ENCODE measurements at regions not wholly inside any gene's neighbourhood (a gene's known extent, or its start where the extent isn't known, plus 50 kb on each side); places are given as distances from the start of the nearest gene placed in this dataset.
"Not testable (repeated sequence)": the region's sequence is repeated elsewhere in the genome, so short reads cannot be mapped to it uniquely, and the experiment has no call there.

- H3K9me3 Mint-ChIP-seq, result peaks cover 0 to 5% (median 0%) of the 10 kb centered on the region in 7 donors
- no peaks in the 10 kb centered on the region for H3K36me3 Mint-ChIP-seq
- DNase-seq (no peak), ATAC-seq (ENCODE audit: low read depth in 2 of 2) (no peak)
- H3K4me3 Mint-ChIP-seq, result no peak overlapping the region
- H3K27ac Mint-ChIP-seq, result no peak overlapping the region
- H3K27me3 Mint-ChIP-seq, result peaks cover 15 to 26% (median 16%) of the 10 kb centered on the region in 3 donors
- H3K4me1 Mint-ChIP-seq, result no peaks in the 10 kb centered on the region
These were observed 76.5 kb upstream of the IRX4 start for GRCh38 chr5:1959231-1959630.

DNA sequence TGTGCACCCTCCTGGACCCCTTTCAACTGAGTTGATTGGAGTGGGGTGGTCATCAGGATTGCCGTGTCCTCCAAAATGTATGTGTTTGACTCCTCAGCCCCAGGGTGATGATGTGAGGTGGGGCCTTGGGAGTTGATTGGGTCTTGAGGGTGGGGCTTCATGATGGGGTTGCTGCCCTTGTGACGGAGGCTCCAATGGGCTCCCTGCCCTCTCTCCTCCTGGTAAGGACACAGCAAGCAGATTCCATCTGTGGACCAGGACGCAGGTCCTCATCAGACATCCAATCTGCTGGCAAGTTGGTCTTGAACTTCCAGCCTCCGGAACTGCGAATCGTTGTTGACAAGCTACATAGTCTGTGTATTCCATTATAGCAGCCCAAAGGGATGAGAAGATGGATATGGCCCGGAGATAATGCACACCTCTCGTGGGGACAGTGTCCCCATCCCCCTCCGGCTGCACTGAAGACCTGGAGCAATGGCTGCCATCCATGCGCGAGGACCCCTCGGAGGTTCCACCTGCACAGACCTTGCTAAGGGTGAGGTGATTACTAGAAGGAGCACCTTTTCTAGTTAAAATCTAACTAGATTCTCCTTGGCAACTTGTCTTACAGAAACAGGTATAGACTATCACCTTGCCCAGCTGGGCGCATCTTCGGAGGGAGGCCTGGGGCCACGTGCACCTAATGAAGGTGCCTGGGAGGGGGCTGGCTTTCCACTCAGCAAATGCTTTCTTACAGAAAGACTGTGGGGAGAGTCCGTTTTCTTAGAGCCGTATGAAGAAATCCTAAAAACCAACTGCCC is 75.7 kb upstream of the IRX4 start:
- no peak overlapping the region for H3K27ac Mint-ChIP-seq

DNA sequence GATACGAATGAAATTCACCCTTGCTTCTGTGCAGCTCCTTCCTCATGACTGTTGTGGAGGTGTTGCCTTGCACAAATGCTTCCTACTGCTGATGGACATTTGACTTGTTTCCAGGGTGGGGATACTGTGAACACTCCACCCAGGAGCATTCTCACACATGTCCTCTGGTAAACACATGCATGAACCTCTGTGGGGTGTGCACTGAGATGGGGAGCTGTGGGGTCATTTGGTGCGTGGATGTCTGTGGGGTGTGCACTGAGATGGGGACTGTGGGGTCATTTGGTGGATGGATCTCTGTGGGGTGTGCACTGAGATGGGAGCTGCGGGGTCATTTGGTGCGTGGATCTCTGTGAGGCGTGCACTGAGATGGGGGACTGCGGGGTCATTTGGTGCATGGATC is 72.9 kb upstream of the IRX4 start:
- peaks cover 20 to 57% (median 37%) of the 10 kb centered on the region in 3 donors for H3K27me3 Mint-ChIP-seq
- no peak overlapping the region for H3K27ac Mint-ChIP-seq
- no peak for ATAC-seq (ENCODE audit: low read depth in 2 of 2)
- H3K4me1 Mint-ChIP-seq, result no peaks in the 10 kb centered on the region
- DNase-seq, result no peak
- peaks cover 0 to 2% (median 0%) of the 10 kb centered on the region in 7 donors for H3K9me3 Mint-ChIP-seq
- no peaks in the 10 kb centered on the region for H3K36me3 Mint-ChIP-seq
- H3K4me3 Mint-ChIP-seq, result no peak overlapping the region

More for the DNA sequence above, 75.7 kb upstream of the IRX4 start:
- Mint-ChIP-seq H3K27me3 (peaks cover 13 to 32% (median 16%) of the 10 kb centered on the region in 3 donors), H3K9me3 (peaks cover 0 to 5% (median 0%) of the 10 kb centered on the region in 7 donors), H3K4me1 (no peaks in the 10 kb centered on the region), H3K36me3 (no peaks in the 10 kb centered on the region), H3K4me3 (no peak overlapping the region)
- DNase-seq, result no peak
- ATAC-seq (ENCODE audit: low read depth in 2 of 2), result no peak

- not testable (repeated sequence) for H3K9me3 Mint-ChIP-seq; ATAC-seq (ENCODE audit: low read depth in 2 of 2); DNase-seq; H3K4me3 Mint-ChIP-seq; H3K36me3 Mint-ChIP-seq; H3K4me1 Mint-ChIP-seq; H3K27ac Mint-ChIP-seq
- peaks cover 17 to 59% (median 45%) of the 10 kb centered on the region in 3 donors for H3K27me3 Mint-ChIP-seq
These were observed 71.0 kb upstream of the IRX4 start for GRCh38 chr5:1953710-1954109.

DNA sequence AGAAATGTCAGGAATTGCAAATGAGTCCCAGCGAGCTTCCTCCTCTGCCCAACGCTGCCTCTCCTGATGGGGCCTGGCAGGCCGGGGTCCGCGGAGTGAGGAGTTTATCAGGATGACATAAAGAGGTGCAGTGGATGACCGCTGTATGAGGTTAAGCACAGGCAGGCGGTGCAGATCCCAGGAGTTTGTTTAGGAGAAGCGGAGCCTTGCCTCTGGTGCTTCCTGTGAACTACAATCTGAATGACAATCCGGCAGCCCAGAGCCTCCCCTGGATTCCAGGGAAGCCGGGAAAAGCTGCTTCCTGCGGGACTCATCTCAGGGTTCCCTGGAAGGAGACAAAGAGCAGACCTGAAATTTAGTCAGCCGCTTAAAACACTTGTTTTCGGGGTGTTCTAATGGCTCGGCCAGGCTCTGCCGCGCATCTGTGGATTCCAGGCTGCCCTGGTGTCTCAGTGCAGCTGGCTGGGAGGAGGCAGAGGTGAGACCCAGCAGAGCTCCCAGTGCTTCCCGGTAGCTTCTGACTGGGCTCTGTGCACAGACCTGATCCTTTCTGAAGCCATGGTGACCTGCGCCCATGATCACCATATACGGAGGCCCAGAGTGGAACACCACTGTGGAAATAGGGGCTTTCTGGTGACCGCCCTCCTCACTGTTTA is 69.8 kb upstream of the IRX4 start:
- Mint-ChIP-seq H3K4me3 (no peak overlapping the region), H3K27ac (no peak overlapping the region), H3K9me3 (peaks cover 0 to 2% (median 0%) of the 10 kb centered on the region in 7 donors), H3K4me1 (peaks cover 0 to 3% (median 0%) of the 10 kb centered on the region in 3 donors), H3K27me3 (peaks cover 21 to 52% (median 45%) of the 10 kb centered on the region in 3 donors), H3K36me3 (no peaks in the 10 kb centered on the region)
- ATAC-seq (ENCODE audit: low read depth in 2 of 2) (no peak), DNase-seq (no peak)

DNA sequence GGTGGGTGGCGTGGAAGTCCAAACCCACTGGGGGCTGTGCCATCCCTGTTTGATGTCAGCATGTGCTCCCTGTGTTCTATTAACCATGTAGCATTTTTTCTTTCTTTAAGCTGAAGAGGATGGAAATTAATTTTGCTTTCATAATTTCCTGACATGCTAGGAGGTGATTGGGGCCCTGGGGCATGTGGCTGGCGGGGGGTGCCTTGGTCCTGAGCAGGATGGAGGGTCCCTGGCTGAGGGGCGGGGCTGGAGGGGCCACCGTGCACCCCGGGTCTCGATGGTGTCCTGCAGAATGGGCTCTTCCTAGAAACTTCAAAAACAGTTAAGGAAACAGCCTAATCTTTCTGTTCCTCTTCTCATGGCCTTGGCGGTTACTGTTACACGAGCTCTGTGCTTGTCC is 69.3 kb upstream of the IRX4 start:
- H3K36me3 Mint-ChIP-seq, result no peaks in the 10 kb centered on the region
- peaks cover 0 to 3% (median 0%) of the 10 kb centered on the region in 3 donors for H3K4me1 Mint-ChIP-seq
- no peak for ATAC-seq (ENCODE audit: low read depth in 2 of 2)
- no peak overlapping the region for H3K4me3 Mint-ChIP-seq
- DNase-seq, result no peak
- H3K27ac Mint-ChIP-seq, result no peak overlapping the region
- H3K27me3 Mint-ChIP-seq, result peaks cover 21 to 53% (median 50%) of the 10 kb centered on the region in 3 donors
- peaks cover 0 to 2% (median 0%) of the 10 kb centered on the region in 7 donors for H3K9me3 Mint-ChIP-seq

- Mint-ChIP-seq H3K36me3 (no peaks in the 10 kb centered on the region), H3K9me3 (peaks cover 0 to 2% (median 0%) of the 10 kb centered on the region in 7 donors), H3K4me1 (peaks cover 0 to 3% (median 0%) of the 10 kb centered on the region in 3 donors), H3K27me3 (peaks cover 21 to 55% (median 52%) of the 10 kb centered on the region in 3 donors), H3K27ac (no peak overlapping the region), H3K4me3 (peak overlapping the region in 2 of 8 donors; percentile 17 to 29)
- ATAC-seq (ENCODE audit: low read depth in 2 of 2) (no peak), DNase-seq (no peak)
These were observed 68.6 kb upstream of the IRX4 start for GRCh38 chr5:1951165-1951816.

- H3K27me3 Mint-ChIP-seq, result peaks cover 21 to 52% (median 46%) of the 10 kb centered on the region in 3 donors
- H3K27ac Mint-ChIP-seq, result no peak overlapping the region
- H3K9me3 Mint-ChIP-seq, result peaks cover 0 to 2% (median 0%) of the 10 kb centered on the region in 7 donors
- H3K4me1 Mint-ChIP-seq, result peaks cover 0 to 3% (median 0%) of the 10 kb centered on the region in 3 donors
- H3K4me3 Mint-ChIP-seq, result peak overlapping the region in 1 of 8 donors; percentile 17
- DNase-seq, result no peak
- ATAC-seq (ENCODE audit: low read depth in 2 of 2), result no peak
- no peaks in the 10 kb centered on the region for H3K36me3 Mint-ChIP-seq
These were observed 68.0 kb upstream of the IRX4 start for GRCh38 chr5:1950708-1951103.

DNA sequence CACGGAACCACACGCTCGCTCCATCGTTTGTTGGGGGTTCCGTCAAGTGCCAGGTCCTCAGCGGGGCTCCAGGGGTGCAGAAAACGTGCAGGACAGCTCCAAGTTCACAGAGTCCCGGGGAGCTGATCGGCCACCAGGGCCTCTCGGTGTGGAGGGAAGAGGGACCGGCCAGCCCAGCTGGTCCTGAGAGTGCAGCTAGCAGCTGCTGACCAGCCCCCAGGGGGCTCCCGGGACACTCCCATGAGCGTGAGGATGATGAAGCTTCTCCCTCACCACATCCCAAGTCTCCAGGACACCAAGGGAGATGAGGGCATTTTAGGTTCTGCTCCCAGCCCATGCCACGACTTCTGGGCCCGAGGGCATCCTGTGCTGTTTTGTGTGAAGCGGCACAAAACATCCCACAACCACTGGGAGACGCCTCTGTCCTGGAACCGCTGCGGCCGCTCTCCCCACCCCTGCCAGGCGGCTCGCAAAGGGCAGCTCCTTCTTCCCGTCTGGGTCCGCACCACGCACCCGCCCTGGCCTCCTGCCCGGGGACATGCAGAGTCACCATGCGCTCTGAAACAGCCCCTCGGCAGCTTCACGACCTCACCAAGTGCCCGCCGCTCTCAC is 67.5 kb upstream of the IRX4 start:
- H3K4me3 Mint-ChIP-seq, result no peak overlapping the region
- no peaks in the 10 kb centered on the region for H3K36me3 Mint-ChIP-seq
- DNase-seq (no peak), ATAC-seq (ENCODE audit: low read depth in 2 of 2) (no peak)
- H3K4me1 Mint-ChIP-seq, result peaks cover 0 to 3% (median 0%) of the 10 kb centered on the region in 3 donors
- H3K27me3 Mint-ChIP-seq, result peaks cover 21 to 47% (median 41%) of the 10 kb centered on the region in 3 donors
- peak overlapping the region in 1 of 6 donors; percentile 53 for H3K27ac Mint-ChIP-seq
- peaks cover 0 to 2% (median 0%) of the 10 kb centered on the region in 7 donors for H3K9me3 Mint-ChIP-seq

- DNase-seq (no peak), ATAC-seq (ENCODE audit: low read depth in 2 of 2) (no peak)
- Mint-ChIP-seq H3K27me3 (peaks cover 23 to 44% (median 43%) of the 10 kb centered on the region in 3 donors), H3K36me3 (no peaks in the 10 kb centered on the region), H3K9me3 (peaks cover 0 to 2% (median 0%) of the 10 kb centered on the region in 7 donors), H3K4me1 (peaks cover 0 to 3% (median 0%) of the 10 kb centered on the region in 3 donors), H3K27ac (no peak overlapping the region), H3K4me3 (no peak overlapping the region)
These were observed 66.5 kb upstream of the IRX4 start for GRCh38 chr5:1949253-1949652.

DNA sequence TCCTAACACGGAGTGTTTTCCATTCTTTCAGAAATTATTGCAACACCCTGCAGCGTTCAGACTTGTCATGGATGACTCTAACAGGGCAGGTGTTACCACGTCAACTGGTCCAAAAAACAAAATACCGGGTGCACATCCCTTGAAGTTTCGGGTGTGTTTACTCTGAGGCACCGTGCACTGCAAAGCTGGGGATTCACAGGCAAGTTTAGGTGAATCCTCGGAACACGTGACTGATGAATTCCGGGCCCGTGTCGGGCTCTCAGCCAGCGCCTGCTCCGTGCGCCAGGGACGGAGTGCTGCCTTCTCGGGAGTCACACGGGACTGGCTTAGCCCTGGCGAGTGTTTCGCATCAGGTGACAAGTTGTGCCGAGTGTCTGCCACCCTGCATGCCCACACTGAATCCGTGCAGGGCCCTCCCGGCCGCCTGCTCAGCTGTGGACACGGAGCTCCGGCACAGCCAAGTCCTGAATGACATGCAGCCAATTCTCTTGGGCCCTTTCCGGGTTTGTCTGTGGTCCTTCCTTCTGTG is 66.0 kb upstream of the IRX4 start:
- no peak overlapping the region for H3K27ac Mint-ChIP-seq
- H3K36me3 Mint-ChIP-seq, result no peaks in the 10 kb centered on the region
- DNase-seq, result no peak
- H3K4me3 Mint-ChIP-seq, result no peak overlapping the region
- peaks cover 0 to 3% (median 0%) of the 10 kb centered on the region in 3 donors for H3K4me1 Mint-ChIP-seq
- peaks cover 0 to 2% (median under 1%) of the 10 kb centered on the region in 7 donors for H3K9me3 Mint-ChIP-seq
- H3K27me3 Mint-ChIP-seq, result peaks cover 24 to 48% (median 46%) of the 10 kb centered on the region in 3 donors
- ATAC-seq (ENCODE audit: low read depth in 2 of 2), result no peak

GRCh38 chr5:1948111-1948510 is 65.4 kb upstream of the IRX4 start:
- Mint-ChIP-seq H3K4me1 (peaks cover 0 to 3% (median 0%) of the 10 kb centered on the region in 3 donors), H3K9me3 (peaks cover 0 to 5% (median 2%) of the 10 kb centered on the region in 7 donors), H3K27ac (no peak overlapping the region), H3K27me3 (peaks cover 19 to 53% (median 40%) of the 10 kb centered on the region in 3 donors), H3K4me3 (no peak overlapping the region), H3K36me3 (no peaks in the 10 kb centered on the region)
- DNase-seq, result no peak
- no peak for ATAC-seq (ENCODE audit: low read depth in 2 of 2)

- DNase-seq (no peak), ATAC-seq (ENCODE audit: low read depth in 2 of 2) (no peak)
- Mint-ChIP-seq H3K27ac (peak overlapping the region in 1 of 6 donors; percentile 81), H3K36me3 (no peaks in the 10 kb centered on the region), H3K9me3 (peaks cover 0 to 12% (median 3%) of the 10 kb centered on the region in 7 donors), H3K4me3 (no peak overlapping the region), H3K4me1 (peaks cover 0 to 3% (median 0%) of the 10 kb centered on the region in 3 donors), H3K27me3 (peaks cover 18 to 44% (median 37%) of the 10 kb centered on the region in 3 donors)
These were observed 64.1 kb upstream of the IRX4 start for GRCh38 chr5:1946776-1947175.
